Spleen (tissue), 11 donors: ENCODE measurements at regions not wholly inside any gene's neighbourhood (a gene's known extent, or its start where the extent isn't known, plus 50 kb on each side); places are given as distances from the start of the nearest gene placed in this dataset.
"Not testable (repeated sequence)": the region's sequence is repeated elsewhere in the genome, so short reads cannot be mapped to it uniquely, and the experiment has no call there.

Experiments
- DNase-seq: peaks from one replicate; pipeline ENCODE4 v3.0.0-alpha.2; 2020
- H3K27ac ChIP-seq, 8 donors: fragments of 200-600 bp; sonication (generic) in 7 of 8; 1 replicate in 4 of 8; 2 replicates in 4 of 8; pipeline versions ENCODE4 v1.5.0 to v1.8.0; 2016 to 2021; ENCODE audit warnings: inconsistent platforms in 4 of 8, mild to moderate bottlenecking in 4 of 8, moderate library complexity in 1 of 8
- H3K27me3 ChIP-seq, 7 donors: fragments of 200-600 bp; sonication (generic) in 6 of 7; replicated peaks in 1 of 7; 1 replicate in 4 of 7; 2 replicates in 3 of 7; pipeline versions ENCODE4 v1.5.0 to v1.8.0; 2016 to 2021; ENCODE audit warnings: inconsistent platforms in 3 of 7, mild to moderate bottlenecking in 1 of 7
- H3K36me3 ChIP-seq, 6 donors: fragments of 200-600 bp; sonication (generic) in 5 of 6; 1 replicate in 4 of 6; 2 replicates in 2 of 6; pipeline versions ENCODE4 v1.5.0 to v1.8.0; 2016 to 2021; ENCODE audit warnings: inconsistent platforms in 2 of 6
- H3K4me1 ChIP-seq, 6 donors: fragments of 200-600 bp; sonication (generic) in 5 of 6; 1 replicate in 3 of 6; 2 replicates in 3 of 6; pipeline versions ENCODE4 v1.5.0 to v1.8.0; 2016 to 2021; ENCODE audit warnings: inconsistent platforms in 3 of 6
- H3K4me3 ChIP-seq, 8 donors: fragments of 200-600 bp; sonication (generic) in 7 of 8; 1 replicate in 4 of 8; 2 replicates in 4 of 8; pipeline versions ENCODE4 v1.5.0 to v1.8.0; 2016 to 2021; ENCODE audit warnings: inconsistent platforms in 4 of 8, mild to moderate bottlenecking in 4 of 8, moderate library complexity in 2 of 8
- H3K9me3 ChIP-seq, 8 donors: fragments of 200-600 bp; sonication (generic) in 7 of 8; 1 replicate in 4 of 8; 2 replicates in 4 of 8; pipeline versions ENCODE4 v1.5.0 to v1.8.0; 2016 to 2021; ENCODE audit warnings: inconsistent platforms in 4 of 8
- CTCF ChIP-seq, 11 experiments: fragments of 200-600 bp in 7 of 11; fragments of 450-650 bp in 4 of 11; sonication (generic) in 4 of 11; IDR thresholded peaks in 8 of 11; conservative IDR thresholded peaks in 3 of 11; 1 replicate in 7 of 11; 2 replicates in 4 of 11; pipeline versions ENCODE4 v1.4.0 to v1.8.0; 2016 to 2021; ENCODE audit warnings: antibody characterized with exemption in 11 of 11, inconsistent platforms in 4 of 11, mild to moderate bottlenecking in 1 of 11
- POLR2A ChIP-seq, 3 donors: fragments of 450-650 bp; IDR thresholded peaks; one replicate each; pipeline ENCODE4 v1.5.1; 2017; ENCODE audit warnings: antibody characterized with exemption in 3 of 3, mild to moderate bottlenecking in 1 of 3
- POLR2AphosphoS5 ChIP-seq, 3 donors: sonication (generic); formaldehyde crosslinking; IDR thresholded peaks; one replicate each; pipeline ENCODE4 v1.5.1; 2017; ENCODE audit warnings: antibody characterized with exemption in 3 of 3
- WGBS, 5 donors: extraction: QIAGEN DNeasy Blood & Tissue Kit in 3 of 5; methylation state at CpG; one replicate each; pipeline versions ENCODE4 v1.1.5 to v1.1.7; 2013 to 2018; 5-methylcytosine and 5-hydroxymethylcytosine counted together
- intact Hi-C: fragments of 100-400 bp; cut with DNase I; formaldehyde crosslinking; loops from one replicate; pipeline ENCODE4 v1.15.0; 2023; ENCODE audit warnings: low total_unique reads
- donor health status: healthy with polysubstance abuse.
- donor health status: DM: no; HTN: no; CAD: no; lungs with moderate emphysema.
- donor health status: DM: no; HTN: no; CAD: no.
- donor health status: Bipolar disorder and iron deficiency.
- donor health status: healthy.
- donor health status: DM: no; HTN: no; CAD: no.
- donor health status: DM: yes; HTN: yes; CAD: no.

DNA sequence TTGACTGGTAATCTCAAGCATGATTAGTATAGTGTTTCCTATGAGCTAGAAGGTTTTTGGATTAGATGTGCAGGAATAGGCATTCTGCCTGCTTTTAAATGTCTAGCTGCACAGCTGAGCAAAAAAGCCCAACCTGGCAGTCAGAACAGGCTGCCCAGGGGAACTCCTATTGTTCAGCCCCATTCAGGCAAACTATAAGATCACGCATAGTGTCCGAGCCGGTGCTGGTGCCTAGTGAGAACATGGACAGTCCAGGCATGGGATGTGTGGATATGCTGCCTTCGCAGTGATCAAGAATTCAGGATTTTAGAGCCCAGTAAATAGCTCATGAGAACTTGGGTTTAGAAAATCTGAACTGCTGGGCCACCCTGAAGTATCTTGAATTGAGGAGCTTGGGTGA lies 348.8 kb downstream of the UTRN start:
- peaks cover 0 to 13% (median 0%) of the 10 kb centered on the region in 6 donors for H3K36me3 ChIP-seq
- 93 to 100% (median 96%) methylated on average over 4 of the region's 4 CpGs for WGBS, 5 donors
- H3K9me3 ChIP-seq, result peaks cover 0 to 5% (median 0%) of the 10 kb centered on the region in 8 donors
- TF ChIP-seq POLR2AphosphoS5 (IDR thresholded peaks at IDR 0.05), result no peak
- TF ChIP-seq POLR2A (IDR thresholded peaks at IDR 0.05), result no peak
- no peak for TF ChIP-seq CTCF (IDR thresholded peaks at IDR 0.05 in 8 of 11, conservative IDR thresholded peaks at IDR 0.05 in 3 of 11)
- peak overlapping the region in 1 of 8 donors; percentile 50 for H3K27ac ChIP-seq
- H3K4me1 ChIP-seq, result peaks cover 0 to 42% (median 9%) of the 10 kb centered on the region in 6 donors
- no peak overlapping the region for H3K4me3 ChIP-seq
- no peak for DNase-seq
- no peaks in the 10 kb centered on the region for H3K27me3 ChIP-seq
- intact Hi-C loops, result no loop called here

DNA sequence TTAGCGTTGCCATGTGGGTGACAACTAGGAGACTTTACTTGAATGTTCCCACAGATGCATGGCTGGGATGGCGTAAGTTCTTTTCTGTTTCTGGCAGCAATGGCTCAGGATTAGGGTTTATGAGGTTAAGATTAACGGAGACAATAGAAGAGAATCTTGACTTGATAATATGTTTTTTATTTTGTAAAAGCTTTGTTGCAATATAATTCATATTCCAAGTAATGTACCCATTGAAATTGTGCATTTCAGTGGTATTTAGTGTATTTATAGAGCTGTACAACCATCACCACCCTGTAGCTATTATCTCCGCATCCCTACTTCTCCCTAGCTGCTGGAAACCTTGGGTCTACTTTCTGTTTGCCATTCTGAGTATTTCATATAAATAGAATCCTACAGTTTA lies 349.2 kb downstream of the UTRN start:
- Histone ChIP-seq H3K4me3 (no peak overlapping the region), H3K4me1 (peaks cover 0 to 42% (median 9%) of the 10 kb centered on the region in 6 donors), H3K9me3 (peaks cover 0 to 5% (median 0%) of the 10 kb centered on the region in 8 donors), H3K36me3 (peaks cover 0 to 13% (median 0%) of the 10 kb centered on the region in 6 donors), H3K27ac (no peak overlapping the region), H3K27me3 (no peaks in the 10 kb centered on the region)
- intact Hi-C loops, result no loop called here
- 94 to 99% (median 97%) methylated on average over 4 of the region's 4 CpGs for WGBS, 5 donors
- no peak for DNase-seq
- TF ChIP-seq POLR2A (IDR thresholded peaks at IDR 0.05) (no peak), CTCF (IDR thresholded peaks at IDR 0.05 in 8 of 11, conservative IDR thresholded peaks at IDR 0.05 in 3 of 11) (no peak), POLR2AphosphoS5 (IDR thresholded peaks at IDR 0.05) (no peak)

DNA sequence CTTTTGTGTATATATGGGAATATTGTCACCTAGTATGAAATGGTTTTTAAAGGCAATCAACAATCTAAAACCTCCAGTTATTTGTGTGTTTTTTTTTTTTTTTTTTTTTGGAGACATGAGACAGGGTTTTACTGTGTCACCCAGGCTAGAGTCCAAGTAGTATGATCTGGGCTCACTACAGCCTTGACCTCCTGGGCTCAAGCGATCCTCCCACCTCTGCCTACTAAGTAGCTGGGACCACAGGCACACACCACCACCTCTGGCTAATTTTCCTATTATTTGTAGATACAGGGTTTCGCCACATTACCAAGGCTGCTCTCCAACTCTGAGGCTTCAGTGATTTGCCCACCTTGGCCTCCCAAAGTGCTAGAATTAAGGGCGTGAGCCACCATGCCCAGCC lies 349.9 kb downstream of the UTRN start:
- peaks cover 0 to 13% (median 0%) of the 10 kb centered on the region in 6 donors for H3K36me3 ChIP-seq
- peaks cover 0 to 5% (median 0%) of the 10 kb centered on the region in 8 donors for H3K9me3 ChIP-seq
- H3K4me1 ChIP-seq, result peaks cover 0 to 42% (median 9%) of the 10 kb centered on the region in 6 donors
- no peak overlapping the region for H3K4me3 ChIP-seq
- H3K27me3 ChIP-seq, result no peaks in the 10 kb centered on the region
- intact Hi-C loops, result no loop called here
- TF ChIP-seq POLR2AphosphoS5 (IDR thresholded peaks at IDR 0.05) (no peak), CTCF (IDR thresholded peaks at IDR 0.05 in 8 of 11, conservative IDR thresholded peaks at IDR 0.05 in 3 of 11) (no peak), POLR2A (IDR thresholded peaks at IDR 0.05) (no peak)
- H3K27ac ChIP-seq, result no peak overlapping the region
- WGBS, 5 donors, result 93 to 97% (median 95%) methylated on average over 3 of the region's 3 CpGs
- no peak for DNase-seq

- H3K27me3 ChIP-seq, H3K9me3 ChIP-seq, H3K4me3 ChIP-seq, DNase-seq, H3K27ac ChIP-seq, intact Hi-C loops: not testable (repeated sequence)
- Histone ChIP-seq H3K36me3 (peaks cover 0 to 13% (median 0%) of the 10 kb centered on the region in 6 donors), H3K4me1 (peaks cover 0 to 37% (median 9%) of the 10 kb centered on the region in 6 donors)
- WGBS, 5 donors, result 96 to 100% (median 97%) methylated on average over 3 of the region's 3 CpGs
Observed at GRCh38 chr6:144636025-144636424, 350.9 kb downstream of the UTRN start.

DNA sequence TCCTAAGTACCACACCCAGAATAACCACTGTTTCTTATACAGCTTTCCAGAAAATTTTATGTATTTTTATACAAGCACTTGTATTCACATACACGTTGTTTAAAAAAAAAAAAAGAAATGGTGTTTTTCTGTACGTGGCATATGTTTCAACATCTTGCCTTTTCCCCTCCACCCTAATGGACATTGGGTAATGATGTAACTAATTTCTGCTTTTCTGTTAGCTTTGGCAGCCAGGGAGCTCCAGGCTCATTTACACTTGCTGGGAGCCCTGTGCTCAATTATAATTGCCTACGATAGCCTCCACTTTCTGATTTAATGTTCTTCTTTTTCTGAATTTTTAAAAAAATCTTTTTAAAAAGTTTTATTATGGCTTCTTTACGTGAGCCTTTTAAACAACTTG lies 352.4 kb downstream of the UTRN start:
- 50 to 86% (median 69%) methylated on average over 4 of the region's 4 CpGs for WGBS, 5 donors
- H3K4me1 ChIP-seq, result peaks cover 0 to 33% (median 9%) of the 10 kb centered on the region in 6 donors
- no peak for DNase-seq
- TF ChIP-seq POLR2A (IDR thresholded peaks at IDR 0.05), result no peak
- TF ChIP-seq CTCF (IDR thresholded peaks at IDR 0.05 in 8 of 11, conservative IDR thresholded peaks at IDR 0.05 in 3 of 11), result no peak
- TF ChIP-seq POLR2AphosphoS5 (IDR thresholded peaks at IDR 0.05), result no peak
- H3K36me3 ChIP-seq, result peaks cover 0 to 13% (median 0%) of the 10 kb centered on the region in 6 donors
- H3K27me3 ChIP-seq, result no peaks in the 10 kb centered on the region
- H3K27ac ChIP-seq, result peak overlapping the region in 3 of 8 donors; percentile 5 to 69 (median 47)
- peaks cover 0 to 5% (median 0%) of the 10 kb centered on the region in 8 donors for H3K9me3 ChIP-seq
- H3K4me3 ChIP-seq, result no peak overlapping the region
- intact Hi-C loops, result no loop called here
